HG03025 (cell line): ENCODE measurements at regions not wholly inside any gene's neighbourhood (a gene's known extent, or its start where the extent isn't known, plus 50 kb on each side); places are given as distances from the start of the nearest gene placed in this dataset.

Experiments used
- ATAC-seq: cut with Tn5 transposase; IDR thresholded peaks from one replicate; pipeline ENCODE4 v1.9.1; 2021; ENCODE audit warnings: mild to moderate bottlenecking, moderate library complexity; ENCODE audit not compliant: unreplicated experiment, low FRiP score

DNA sequence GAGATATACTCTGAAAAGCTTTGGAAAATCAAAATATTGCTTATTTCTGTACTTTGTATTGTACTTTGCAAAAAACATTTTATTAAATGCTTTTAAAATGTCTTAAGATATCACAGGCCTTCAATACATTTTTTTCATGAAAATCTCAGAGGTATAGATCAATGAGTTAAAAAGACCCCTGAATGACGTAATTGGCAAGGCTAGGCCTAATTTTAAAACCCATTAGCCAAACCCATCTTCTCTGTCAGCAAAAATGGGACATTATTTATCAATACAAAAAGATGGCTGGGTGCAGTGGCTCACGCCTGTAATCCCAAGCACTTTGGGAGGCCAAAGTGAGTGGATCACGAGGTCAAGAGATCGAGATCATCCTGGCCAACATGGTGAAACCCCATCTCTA, 84.8 kb upstream of the PAK5 start:
- ATAC-seq, result no peak

GRCh38 chr20:9920866-9921265, 82.0 kb upstream of the PAK5 start:
- no peak for ATAC-seq

- ATAC-seq, result peak; percentile 67
These were observed 80.6 kb upstream of the PAK5 start for GRCh38 chr20:9919271-9920014.

DNA sequence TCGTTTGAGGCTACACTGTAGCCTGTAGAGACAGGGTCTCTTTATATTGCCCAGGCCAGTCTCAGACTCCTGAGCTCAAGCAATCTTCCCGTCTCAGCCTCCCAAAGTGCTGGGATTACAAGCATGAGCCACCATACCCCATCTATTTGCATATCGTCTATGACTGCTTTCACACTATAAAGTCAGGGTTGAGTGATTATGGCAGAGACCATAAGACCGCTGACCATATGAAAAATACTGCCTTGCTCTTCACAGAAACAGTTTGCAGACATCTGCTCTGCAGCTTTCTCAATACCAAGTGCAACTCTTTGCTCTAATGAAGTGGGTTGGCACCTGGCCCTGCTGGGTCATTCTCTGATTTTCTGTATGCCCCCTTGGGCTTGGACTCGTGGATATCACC, 79.5 kb upstream of the PAK5 start:
- no peak for ATAC-seq

- ATAC-seq, result no peak
These were observed 77.9 kb upstream of the PAK5 start for GRCh38 chr20:9916761-9917160.

- no peak for ATAC-seq
These were observed 74.1 kb upstream of the PAK5 start for GRCh38 chr20:9912858-9913434.

DNA sequence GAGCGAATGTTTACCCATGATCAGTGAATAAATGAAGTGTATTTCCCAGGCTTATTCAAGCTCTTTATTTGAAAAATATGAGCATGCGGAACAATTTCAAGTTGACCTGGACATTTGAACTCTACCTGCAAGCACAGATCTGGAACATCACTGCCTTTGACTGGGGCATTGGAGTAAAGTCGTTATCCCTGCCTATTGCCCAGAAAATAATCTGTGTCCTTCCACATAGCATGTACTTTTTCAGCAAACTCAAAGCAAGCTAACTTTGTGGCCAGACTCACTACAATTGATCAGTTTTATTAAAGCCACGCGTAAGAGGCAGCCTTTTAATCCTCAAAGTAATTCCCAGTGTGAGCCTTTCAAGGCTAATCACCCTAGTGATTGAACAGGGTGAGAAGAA, 73.4 kb upstream of the PAK5 start:
- no peak for ATAC-seq

GRCh38 chr20:9911519-9911918, 72.6 kb upstream of the PAK5 start:
- no peak for ATAC-seq

DNA sequence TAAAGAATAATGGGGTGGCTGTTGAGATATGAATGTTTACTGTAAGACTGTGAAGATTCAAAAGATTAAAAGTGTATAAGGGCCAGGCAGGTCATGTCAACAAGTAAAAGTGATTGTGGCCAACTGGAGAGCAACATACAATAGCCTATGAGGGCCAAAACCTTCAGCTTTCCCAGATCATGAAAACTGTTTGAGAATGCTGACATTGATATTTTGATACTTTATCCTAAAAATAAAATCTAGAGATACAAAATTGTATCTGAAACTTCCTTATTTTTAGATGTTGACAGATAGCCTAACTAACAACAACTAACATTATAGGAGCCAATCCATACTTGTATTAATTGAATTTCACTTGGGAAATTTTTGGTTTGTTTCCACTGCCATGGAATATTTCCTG, 70.3 kb upstream of the PAK5 start:
- ATAC-seq, result no peak

DNA sequence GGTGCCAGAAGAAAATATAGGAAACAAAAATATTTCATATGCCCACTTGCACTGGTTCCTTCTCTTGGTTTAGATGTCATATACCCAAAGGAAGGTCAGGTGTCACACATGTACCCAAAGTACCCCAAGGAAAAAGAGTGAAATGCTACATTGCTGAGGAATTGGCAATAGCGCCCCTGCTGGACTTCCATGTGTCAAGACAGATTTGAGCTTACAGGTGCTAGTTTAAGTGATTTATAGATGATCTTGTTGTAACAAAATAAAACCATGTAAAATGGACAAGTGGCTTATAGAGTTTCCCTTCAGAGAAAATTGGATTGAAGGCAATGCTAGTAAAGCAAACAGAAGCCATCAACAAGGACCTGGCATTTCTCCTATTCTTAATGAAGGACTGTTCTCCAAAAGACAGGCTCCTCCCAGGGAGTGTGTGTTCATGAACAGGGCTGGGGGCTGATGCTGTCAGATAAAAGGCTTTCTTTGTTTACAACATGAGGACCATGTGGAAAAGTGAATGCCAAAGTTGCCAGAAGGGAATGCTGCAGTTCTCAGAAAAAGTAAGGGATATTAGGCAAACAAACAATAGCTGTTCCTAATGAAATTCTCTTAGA, 64.3 kb upstream of the PAK5 start:
- ATAC-seq, result no peak

- ATAC-seq, result no peak
These were observed 50.5 kb upstream of the PAK5 start for GRCh38 chr20:9889270-9889981.
